NCI-H510A (cell line): ENCODE measurements at regions not wholly inside any gene's neighbourhood (a gene's known extent, or its start where the extent isn't known, plus 50 kb on each side); places are given as distances from the start of the nearest gene placed in this dataset.
A peak's percentile ranks its signal among the peaks of the same experiment; 100 is the strongest.
"Not testable (repeated sequence)": the region's sequence is repeated elsewhere in the genome, so short reads cannot be mapped to it uniquely, and the experiment has no call there.

ENCODE experiments used
- DNase-seq: peaks from one replicate; lab custom pipeline; 2025; lab: John Stamatoyannopoulos, UW

DNA sequence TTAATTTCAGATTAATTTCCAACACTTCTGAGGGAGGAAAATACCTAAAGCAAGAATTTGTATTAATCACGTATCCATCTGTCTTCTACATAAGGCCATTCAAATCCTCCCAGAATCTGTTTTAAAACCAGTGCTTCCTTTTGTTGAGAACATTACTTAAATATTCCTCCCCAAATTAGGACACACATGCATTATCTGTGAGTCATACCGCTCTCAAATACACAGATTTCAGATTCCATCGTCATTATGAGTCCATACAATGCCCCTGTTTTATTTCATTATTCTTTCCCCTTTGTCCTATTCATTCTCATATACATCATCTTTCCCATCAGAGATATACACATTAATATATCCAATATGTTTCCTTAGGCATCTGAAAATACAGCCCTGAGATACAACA, 57.3 kb upstream of the PRSS12 start:
- no peak for DNase-seq

DNA sequence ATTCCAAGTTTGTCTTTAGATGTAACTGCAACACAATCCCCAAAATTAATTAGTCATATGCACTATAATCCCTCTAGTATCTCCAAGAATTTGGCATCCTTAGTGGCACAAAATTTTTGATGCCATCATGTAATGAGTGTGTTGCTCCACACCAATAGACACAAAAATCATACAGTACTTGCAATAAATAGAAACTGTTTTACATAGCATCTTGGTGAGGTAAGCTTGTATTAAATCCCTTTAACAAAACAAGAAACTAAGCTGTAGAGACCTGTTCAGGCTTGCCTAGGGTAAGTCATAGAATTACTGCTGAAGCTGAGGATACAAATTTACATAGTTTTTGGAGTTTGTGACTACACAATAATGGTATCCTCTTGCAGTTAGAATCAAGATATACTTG, 64.5 kb upstream of the PRSS12 start:
- no peak for DNase-seq

DNA sequence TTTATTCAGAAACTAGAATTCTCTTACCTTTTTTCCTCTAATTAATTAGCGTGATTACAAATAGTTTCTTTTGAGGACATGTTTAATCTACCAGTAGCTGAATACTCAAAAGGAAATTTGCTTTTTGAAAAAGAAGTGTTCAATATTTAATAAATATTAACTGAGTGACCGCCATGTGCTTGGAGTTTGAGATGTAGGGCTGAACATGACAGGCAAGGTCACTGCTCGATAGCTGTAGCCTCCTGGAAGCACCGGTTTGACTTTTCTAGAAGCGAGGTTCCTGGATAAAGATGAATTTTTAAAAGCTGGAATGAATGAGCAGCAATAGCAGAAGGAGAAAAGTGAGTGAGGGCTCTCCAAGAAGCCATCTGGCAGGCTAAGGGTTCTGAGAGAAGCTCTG, 65.0 kb upstream of the PRSS12 start:
- not testable (repeated sequence) for DNase-seq

DNA sequence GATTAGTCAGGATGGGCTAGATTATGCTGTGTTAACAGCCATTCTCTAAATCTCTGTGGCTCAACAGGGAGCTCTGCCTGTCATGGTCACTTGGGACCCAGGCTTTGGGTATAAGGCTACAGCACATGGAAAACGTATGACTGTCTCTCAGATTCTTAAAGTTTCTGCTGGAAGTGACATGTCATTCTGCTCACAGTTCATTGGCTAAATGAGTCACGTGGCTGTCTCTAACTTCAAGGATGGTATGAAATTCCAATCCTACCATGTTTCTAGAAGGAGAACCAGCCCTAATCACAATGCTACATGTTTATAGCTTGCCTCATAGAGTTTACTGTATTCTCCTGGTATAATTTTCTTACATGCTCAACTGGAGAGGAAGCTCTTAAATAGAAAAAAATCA, 65.6 kb upstream of the PRSS12 start:
- not testable (repeated sequence) for DNase-seq

DNA sequence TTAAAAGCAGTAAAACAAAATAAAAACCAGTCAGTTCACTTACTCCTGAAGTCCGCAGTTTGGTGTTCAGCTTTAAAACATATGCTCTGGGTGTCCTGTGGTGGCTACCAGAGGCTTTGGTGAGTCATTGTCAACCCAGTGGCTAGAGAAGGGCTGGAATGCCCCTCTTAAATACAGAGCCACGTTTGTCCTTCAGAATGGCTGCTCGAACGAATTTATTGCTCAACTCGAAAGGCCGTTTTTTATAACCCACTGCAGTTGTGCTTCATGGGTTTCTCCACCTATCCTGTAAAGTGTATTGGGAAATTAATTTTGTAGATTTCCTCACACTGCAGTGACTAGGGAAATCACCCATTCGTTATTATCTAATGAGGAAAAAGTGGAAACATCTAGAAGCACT, 66.8 kb upstream of the PRSS12 start:
- not testable (repeated sequence) for DNase-seq

DNA sequence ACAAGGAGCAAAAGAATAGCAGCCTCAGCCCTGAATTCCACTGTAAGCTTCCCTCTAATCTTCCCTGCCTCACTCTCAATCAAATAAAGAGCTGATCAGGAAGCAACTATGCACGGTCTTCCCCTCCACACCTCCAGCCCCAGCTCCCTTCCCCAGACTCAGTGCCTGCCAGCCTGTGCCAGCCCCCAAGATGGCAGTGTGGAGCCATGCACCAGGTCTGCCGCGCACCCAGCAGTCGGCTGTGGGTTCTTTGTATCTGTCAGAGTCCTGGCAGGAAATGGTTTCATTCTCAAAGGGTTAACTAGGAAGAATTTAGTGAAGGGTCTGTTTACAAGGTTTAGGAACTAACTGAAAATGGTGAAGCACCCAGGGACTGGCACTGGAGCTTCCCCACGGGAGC, 71.3 kb upstream of the PRSS12 start:
- DNase-seq, result peak; percentile 0

DNA sequence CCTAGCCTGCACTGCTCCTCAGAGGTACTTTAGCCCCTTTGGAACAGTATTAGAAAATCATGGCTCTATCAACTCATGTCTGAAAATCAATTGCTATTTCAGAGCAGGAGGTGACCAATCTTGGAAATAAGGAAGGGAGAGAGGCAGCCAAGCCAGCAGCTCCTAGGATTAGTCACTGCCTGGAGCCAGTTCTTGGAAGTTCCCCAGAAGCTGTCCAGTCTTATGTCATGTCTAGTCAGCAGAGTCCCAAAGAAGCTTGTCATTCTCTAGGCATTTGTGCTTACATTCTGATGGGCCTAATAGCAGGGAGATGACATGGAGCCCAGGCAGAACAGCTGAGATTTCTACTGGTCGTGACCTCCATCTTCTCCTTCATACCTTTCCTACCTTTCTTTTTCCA, 76.1 kb upstream of the PRSS12 start:
- DNase-seq, result not testable (repeated sequence)

DNA sequence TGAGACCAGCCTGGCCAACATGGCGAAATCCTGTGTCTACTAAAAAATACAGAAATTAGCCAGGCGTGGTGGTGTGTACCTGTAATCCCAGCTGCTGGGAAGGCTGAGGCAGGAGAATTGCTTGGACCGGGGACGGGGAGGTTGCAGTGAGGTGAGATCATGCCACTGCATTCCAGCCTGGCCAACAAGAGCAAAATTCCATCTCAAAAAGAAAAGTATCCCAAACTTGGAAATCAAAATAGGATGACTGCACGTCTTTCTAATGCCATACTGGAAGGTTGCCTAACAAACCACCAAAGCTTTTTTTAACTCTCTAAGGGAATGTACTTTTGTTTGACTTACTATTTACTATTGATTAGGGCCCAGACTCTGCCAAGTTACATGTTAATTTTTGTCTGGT, 79.6 kb upstream of the PRSS12 start:
- not testable (repeated sequence) for DNase-seq

DNA sequence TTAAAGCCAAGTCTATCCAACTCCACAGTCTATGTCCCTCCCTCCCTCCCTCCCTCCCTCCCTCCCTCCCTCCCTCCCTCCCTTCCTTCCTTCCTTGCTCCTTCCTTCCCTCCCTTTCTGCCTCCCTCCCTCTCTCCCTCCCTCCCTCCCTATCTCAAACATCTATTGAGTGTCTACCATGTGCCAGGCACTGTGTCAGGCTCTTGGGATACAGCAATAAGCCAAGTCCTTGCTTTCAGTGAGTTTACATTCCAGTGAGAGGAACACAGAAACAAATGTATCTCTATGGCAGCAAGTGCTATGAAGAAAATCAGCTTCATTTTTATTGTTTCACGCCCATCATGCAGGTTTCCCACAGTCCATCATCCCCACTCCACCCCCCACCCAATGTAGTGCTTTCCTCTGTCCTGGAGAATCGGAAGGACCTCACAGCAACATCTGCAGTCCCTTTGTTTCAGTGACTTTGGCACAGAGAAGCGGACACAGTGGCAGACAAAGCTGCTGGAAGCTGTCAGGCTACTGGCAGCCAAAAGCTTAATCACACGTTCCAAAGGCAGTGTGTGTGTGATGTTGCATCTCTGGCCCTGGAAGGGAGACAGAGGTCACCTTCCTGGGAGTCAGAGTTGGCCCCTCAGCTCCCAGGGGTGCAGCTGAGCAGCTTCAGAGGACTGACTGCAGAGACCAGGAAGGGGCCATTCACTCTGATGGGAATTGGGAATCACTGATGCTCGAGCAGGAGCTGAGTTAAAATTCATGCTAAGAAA, 81.0 kb upstream of the PRSS12 start:
- not testable (repeated sequence) for DNase-seq

DNA sequence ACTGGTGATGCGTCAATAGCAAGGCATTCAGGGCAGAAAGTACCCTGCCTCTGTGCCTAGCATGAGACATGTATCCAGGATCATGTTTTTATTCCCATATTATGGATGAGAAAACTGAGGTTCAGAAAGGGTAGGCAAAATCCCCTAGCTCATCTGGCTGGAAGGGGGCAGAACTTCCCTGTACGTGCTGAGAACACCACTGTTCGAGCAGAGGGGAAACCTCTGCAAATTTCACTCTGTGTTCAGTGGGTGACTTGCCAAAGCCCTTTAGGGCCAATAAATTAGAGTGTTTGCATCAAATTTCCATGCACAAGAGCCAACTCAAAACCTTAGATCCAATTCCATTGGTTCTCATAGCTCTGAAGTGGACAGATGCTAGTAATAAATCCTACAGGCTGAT, 82.6 kb upstream of the PRSS12 start:
- not testable (repeated sequence) for DNase-seq

DNA sequence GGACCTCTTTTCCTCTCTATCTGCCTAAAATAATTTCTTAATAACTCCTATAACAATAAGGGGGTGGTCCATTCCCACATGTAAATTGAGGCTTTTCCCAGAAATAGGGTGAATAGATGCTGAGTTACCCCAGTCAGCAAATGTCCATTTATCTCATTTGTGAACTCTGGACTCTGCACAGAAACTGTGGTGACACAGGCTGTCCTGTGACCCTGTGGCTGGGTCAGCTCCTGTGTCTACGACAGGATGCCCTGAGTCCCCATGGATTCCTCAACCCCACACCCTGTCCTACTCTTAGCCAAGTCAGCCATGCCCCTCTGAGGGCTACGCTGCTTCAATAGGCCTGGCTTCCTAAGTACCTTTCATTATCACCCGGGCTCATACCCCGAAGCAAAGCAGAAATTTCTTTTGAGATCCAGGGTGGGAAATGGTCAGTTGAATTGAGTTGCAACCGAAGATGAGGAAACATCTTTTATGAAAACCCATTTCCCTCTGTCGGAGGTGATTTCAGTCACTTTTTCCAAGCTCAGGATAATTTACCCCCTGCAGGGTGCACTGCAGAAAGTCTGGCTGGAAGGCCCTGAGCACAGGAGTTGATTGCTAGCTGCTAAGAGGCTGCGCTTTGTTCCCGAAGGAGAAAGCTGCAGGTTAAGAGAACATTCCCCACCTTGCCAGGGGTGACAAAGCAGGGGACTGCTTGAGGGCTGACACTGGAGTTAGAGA, 89.5 kb upstream of the PRSS12 start:
- DNase-seq, result not testable (repeated sequence)

DNA sequence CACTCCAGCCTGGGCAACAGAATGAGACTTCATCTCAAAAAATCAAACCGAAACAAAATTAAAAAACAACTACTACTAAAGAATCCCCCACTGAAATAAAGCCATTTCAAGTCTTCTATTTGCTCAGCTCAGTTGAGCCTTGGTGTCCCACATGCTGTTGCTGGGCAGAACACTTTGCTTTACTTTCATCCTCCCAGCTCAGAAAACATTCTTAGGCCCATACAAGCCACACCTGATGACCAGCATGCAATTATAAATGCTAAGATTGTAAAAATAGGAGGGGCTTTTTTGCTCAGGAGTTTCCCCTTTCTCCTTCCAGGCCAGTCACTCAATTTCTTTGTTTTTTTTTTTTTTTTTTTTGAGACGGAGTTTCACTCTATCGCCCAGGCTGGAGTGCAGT, 94.6 kb upstream of the PRSS12 start:
- DNase-seq, result not testable (repeated sequence)

DNA sequence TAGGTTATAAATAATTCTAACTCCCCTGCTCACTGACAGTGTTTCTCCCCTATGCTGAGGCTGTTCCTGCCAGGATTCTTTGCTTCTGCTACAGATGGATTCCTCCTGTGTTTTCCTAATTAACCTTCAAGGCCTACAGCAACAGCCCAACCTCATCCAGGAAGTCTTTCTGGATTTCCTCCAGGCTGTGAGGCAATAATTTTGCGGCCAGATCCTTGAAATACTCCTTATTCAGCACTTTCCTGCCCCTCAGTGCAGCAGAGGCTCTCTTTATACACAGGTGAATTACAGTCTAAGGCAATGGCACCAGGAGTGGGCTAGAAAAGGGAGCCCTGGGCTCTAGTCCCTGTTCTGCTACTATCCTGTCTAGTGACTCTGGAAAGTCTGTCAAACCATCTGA, 102.1 kb upstream of the PRSS12 start:
- DNase-seq, result not testable (repeated sequence)

DNA sequence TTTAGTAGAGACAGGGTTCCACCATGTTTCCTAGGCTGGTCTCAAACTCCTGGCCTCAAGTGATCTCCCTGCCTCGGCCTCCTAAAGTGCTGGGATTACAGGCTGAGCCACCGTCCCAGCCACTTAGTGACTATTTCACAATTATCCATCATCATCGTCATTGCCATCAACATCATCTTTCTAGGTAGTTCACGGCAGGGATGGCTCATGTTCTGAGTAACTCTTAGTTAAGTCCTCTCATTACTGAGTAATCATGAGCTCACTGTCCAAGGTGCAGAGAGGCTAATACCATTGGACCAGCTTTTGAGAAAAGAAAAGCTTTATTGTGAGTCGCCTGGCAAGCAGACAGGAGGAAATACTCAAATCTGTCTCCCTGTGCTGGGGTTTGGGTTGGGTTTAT, 108.6 kb upstream of the PRSS12 start:
- not testable (repeated sequence) for DNase-seq

DNA sequence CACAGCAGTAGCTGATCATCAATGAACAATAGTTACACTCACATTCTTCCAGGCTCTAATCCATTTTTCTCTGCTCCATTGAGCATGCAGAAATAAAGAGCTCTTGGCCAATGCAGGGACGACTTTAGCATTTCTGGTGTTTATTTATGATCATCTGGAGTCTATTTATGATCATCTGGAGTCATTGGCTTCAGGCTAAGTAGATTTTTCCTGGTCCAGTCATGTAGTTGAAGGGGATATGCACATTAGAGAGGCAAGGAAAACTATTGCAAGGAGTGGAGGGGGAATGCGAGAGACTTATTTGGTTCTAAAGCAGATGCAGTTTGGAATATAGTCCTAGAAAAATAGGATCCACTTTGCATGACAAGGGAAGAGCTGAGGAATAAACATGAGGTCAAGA, 113.0 kb upstream of the PRSS12 start:
- DNase-seq, result not testable (repeated sequence)

DNA sequence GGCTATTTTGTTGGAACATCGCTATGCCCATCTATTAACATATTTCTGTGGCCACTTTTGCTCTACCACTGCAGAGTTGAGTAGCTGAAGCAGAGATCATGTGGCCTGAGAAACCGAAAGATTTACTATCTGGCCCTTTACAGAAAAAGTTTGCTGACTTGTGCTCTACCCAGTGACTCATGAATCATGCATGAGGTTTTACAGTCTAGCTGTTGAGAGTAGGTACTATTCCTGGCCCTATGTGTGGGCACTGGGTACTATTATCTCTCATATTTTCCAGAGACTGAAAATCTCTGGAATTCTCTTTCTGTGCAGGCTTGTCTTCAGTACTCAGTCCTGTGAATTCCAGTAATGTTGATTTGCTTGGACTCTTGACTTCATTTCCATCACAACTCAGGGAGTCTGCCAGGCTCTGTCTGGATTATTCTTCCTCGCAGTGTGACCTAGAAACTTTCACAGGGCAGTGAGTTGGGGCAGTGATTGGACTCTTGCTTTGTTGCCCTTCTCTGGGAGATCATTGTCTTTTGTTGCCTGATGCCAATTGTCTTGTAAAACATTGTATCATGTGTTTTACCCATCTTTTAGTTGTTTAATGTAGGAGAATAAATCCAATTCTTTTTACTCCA, 121.3 kb upstream of the PRSS12 start:
- DNase-seq, result not testable (repeated sequence)

DNA sequence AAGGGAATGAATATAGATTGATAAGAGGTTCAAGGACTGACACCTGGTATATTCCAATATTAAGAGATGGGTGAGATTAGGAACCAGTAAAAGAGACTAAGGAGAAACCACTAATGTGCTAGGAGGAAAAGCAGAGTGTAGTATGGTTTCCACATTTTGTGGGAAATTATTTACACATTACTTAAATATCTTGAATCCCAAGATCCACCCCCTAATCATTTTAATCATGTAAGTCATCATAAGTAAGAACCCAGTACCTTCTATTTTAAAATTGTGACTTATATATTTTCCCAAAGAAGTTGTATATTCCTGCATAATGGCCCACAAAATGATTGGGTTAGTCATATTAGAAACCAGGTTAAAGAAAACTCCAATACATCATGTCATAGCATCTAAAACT, 122.0 kb upstream of the PRSS12 start:
- DNase-seq, result not testable (repeated sequence)

DNA sequence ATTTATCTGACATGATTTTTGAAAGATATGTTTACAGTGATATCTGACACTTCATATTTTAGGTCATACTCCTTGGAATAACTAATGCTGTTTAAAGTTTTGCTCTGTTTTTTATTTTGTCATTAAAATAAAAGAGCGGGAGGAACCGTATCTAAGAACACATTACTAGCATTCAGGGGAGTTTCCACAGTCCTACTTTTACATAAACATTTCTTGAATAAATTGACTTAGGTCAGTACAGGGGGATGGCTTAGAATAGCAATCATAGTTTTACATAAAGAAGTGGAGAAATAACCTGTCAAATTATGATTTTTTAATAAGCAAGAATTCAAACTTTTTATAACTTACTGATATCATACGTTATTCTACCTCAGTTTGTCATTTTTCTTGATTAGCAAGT, 123.1 kb upstream of the PRSS12 start:
- not testable (repeated sequence) for DNase-seq

DNA sequence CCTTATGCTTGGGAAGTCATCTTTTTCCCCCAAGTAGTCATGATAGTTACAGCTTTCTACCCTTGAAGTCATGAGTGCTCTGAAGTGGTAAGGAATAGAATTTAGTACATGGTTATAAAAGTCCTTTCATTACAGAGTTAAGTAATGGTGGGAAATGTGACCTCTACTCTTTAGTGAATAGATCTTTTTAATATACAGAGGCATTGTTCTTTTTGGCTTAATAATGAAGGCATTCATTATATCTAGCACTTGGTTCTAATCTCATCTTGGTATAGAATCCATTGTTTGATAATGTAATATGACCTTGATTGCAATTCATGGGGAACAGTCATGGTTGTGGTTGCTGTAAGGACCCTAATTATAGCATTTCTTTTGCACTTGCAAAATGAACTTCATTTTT, 125.0 kb upstream of the PRSS12 start:
- not testable (repeated sequence) for DNase-seq

DNA sequence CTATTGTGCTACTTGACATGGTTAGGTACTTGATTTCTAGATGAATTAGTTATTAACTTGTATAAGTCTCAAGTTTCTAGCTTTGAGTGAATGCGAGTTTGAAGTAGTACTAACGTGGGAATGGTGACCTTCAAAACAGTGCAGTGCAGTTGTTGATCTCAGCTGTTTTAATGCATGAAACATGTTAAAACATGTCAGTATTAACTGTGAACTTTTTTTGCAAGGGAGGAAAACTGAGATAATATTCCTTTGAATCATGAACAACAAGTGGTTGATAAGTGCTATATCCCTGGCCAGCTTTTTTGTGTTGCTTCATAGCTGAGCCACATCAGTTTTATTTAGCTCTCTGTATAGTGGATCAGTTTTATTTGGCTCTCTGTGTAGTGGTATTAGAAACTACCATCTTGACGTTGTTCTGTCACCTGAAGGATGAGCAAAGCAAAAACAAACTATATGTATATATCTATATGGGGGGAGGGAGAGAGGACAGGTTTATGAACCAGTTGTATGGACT, 133.1 kb upstream of the PRSS12 start:
- not testable (repeated sequence) for DNase-seq

DNA sequence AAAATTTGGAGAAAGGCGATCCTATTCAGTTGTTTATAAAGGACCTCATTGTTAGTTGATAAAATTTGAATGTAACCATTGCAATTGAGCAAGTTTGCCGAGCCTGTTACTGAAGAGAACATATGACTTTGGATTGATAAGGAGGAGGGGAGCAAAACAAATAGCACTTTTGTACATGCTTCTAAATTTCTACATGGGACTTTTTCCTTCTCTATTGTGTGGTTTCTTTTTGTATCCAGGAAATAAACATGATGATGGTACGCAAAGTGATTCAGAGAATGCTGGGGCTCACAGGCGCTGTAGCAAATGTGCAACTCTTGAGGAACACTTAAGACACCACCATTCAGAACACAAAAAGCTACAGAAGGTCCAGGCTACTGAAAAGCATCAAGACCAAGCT, 140.2 kb upstream of the PRSS12 start:
- DNase-seq, result not testable (repeated sequence)

DNA sequence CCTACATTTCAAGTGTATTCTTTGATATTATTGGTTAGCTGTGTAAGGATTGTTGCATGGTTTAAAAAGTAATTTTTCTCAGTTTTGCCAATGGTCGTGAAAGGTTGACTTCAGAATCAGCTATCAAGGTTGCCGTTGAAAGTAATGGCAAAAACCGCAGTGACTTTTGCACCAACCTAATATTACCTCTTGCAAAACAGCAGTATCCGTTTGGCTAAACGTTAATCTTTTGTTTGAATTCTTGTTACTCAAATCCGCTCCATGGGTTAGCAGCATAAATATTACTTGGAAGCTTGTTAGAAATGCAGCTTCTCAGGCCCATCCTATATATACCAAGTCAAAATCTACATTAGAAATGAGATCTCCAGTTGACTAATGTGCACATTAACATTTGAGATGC, 141.6 kb upstream of the PRSS12 start:
- not testable (repeated sequence) for DNase-seq

DNA sequence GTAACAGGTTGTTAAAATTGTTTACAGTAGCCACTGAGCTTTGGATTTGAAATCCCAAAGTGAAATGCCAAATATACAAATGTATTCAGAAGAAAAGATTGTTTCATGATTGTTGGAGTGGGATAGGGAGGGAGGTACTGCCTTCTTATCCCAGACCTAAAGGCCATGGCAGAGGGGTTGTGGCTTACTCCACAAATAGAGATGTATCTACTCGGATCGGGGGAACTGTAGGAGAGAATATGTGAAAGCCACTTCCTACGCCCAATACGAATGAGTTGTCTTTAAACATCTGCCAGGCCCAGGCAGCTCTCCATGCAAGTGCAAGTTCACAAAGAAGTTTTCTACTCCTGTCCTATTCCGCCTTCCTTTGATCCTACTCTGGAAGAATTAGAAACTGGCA, 150.2 kb upstream of the PRSS12 start:
- DNase-seq, result not testable (repeated sequence)
